ENCODE measurements at regions not wholly inside any gene's neighbourhood (a gene's known extent, or its start where the extent isn't known, plus 50 kb on each side); places are given as distances from the start of the nearest gene placed in this dataset.

- no peak for TF ChIP-seq CTCF (conservative IDR thresholded peaks at IDR 0.05)
Measured at GRCh38 chr4:86442881-86443280, 83.0 kb upstream of the MAPK10 start.

GRCh38 chr4:86443495-86443894 is 83.6 kb upstream of the MAPK10 start:
- TF ChIP-seq CTCF (conservative IDR thresholded peaks at IDR 0.05), result no peak
- H3K27ac ChIP-seq, result peak overlapping the region; percentile 52

More at GRCh38 chr4:86442881-86443280, 83.0 kb upstream of the MAPK10 start:
- H3K27ac ChIP-seq, result peak overlapping the region; percentile 52

GRCh38 chr4:86446996-86447395 is 87.1 kb upstream of the MAPK10 start:
- no peak for TF ChIP-seq CTCF (conservative IDR thresholded peaks at IDR 0.05)
- H3K27ac ChIP-seq, result no peak overlapping the region

- TF ChIP-seq CTCF (conservative IDR thresholded peaks at IDR 0.05), result no peak
- H3K27ac ChIP-seq, result no peak overlapping the region
Measured at GRCh38 chr4:86448871-86449270, 89.0 kb upstream of the MAPK10 start.

GRCh38 chr4:86449746-86450588 is 90.1 kb upstream of the MAPK10 start:
- TF ChIP-seq CTCF (conservative IDR thresholded peaks at IDR 0.05), result no peak
- H3K27ac ChIP-seq, result no peak overlapping the region

GRCh38 chr4:86450861-86451260 is 91.0 kb upstream of the MAPK10 start:
- no peak overlapping the region for H3K27ac ChIP-seq
- TF ChIP-seq CTCF (conservative IDR thresholded peaks at IDR 0.05), result no peak

GRCh38 chr4:86451560-86452330 is 91.9 kb upstream of the MAPK10 start:
- no peak for TF ChIP-seq CTCF (conservative IDR thresholded peaks at IDR 0.05)
- H3K27ac ChIP-seq, result peak overlapping the region; percentile 33; the same call in 1 of the 2 replicates
